ENCODE measurements at regions not wholly inside any gene's neighbourhood (a gene's known extent, or its start where the extent isn't known, plus 50 kb on each side); places are given as distances from the start of the nearest gene placed in this dataset.
A peak's percentile ranks its signal among the peaks of the same experiment; 100 is the strongest.

DNA sequence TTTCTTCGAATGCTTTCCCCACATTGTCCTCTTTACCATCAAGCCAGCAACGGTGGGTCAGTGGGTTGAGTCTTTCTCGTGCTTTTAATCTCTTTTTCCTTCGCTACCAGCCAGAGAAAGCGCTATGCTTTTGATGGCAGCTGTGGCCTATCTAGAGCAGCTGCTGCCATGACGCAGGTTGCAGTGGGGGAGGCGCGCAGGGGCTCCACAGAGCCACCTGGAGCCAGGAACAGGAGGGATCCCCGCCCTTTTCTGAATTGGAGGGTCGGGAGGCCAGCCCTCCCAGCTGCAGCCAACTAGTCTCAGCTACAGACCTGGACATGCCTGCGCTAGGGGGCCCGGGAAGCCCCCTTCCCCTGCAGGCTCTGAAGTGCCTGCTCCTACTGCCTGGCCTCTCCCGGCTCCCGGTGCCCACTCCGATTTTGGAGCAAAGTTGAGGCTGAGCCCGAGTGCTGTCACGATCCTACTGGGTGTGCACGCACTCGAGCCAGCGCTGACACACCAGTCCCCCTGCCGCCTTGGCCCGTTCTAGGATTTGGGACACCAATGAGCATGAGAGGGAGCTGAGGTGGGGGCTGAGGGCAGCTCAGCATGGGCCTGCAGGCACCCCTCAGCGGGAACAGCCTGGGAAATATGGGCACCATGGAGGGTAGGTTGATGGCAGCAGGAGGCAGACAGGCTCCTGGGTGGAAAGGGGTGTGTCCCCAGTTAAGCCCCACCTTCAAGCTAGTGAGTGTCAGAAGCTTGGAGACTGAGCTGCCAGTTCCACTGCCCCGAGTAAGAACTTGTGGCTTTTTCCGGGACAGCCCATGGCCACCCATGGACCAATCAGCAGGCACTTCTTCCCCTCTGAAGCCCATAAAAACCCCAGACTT lies 784.2 kb downstream of the SLC6A15 start:
- no CpG with 5 or more reads among the region's 25 CpGs for WGBS, 2 donors (ENCODE audit: extremely low coverage in 2 of 2, insufficient read length in 2 of 2, insufficient replicate concordance in 1 of 2)
- no peak for DNase-seq (ENCODE audit: low spot score)

DNA sequence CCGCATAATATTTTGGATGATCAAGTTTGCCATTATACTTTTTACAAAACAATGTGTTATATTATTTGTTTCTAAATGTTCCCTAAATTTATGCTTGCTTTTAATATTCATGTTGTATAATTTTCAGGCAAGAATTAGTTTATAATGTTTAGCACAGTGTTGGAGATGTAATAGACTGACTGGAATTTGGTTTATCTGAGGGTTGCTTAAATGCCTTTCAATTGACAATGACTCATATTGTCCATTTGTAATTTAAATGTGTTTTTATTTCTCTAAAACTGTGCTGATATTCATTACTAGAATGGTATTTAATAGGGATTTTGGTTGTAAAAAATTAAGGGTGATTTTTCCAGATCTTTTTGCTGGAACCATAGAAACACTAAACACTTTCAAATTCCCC lies 788.4 kb downstream of the SLC6A15 start:
- Histone ChIP-seq H3K23ac (ENCODE audit: low read depth, low read length, poor library complexity) (no peak overlapping the region), H3K9ac (ENCODE audit: low read depth, low read length, poor library complexity) (no peak overlapping the region), H2BK120ac (ENCODE audit: low read depth, low read length) (no peak overlapping the region), H3K27me3 (ENCODE audit: control insufficient read depth in 3 of 3, insufficient read depth in 3 of 3, low read depth in 1 of 3, low read length in 3 of 3) (no peaks in the 10 kb centered on the region), H3K14ac (ENCODE audit: low read length) (no peak overlapping the region), H3K9me3 (replicated peaks in 1 of 2; ENCODE audit: control insufficient read depth in 2 of 2, insufficient read depth in 1 of 2, low read depth in 1 of 2, low read length in 2 of 2) (no peaks in the 10 kb centered on the region), H3K79me1 (ENCODE audit: low read depth, low read length) (no peaks in the 10 kb centered on the region), H2AFZ (ENCODE audit: low read length) (no peak overlapping the region), H3K4me3 (ENCODE audit: low read length in 2 of 2) (no peak overlapping the region), H2AK5ac (ENCODE audit: low read depth, low read length) (no peak overlapping the region), H3K27ac (replicated peaks; ENCODE audit: low read length) (no peak overlapping the region), H3K4me1 (ENCODE audit: control insufficient read depth in 2 of 2, insufficient read depth in 1 of 2, low read depth in 1 of 2, low read length in 2 of 2) (no peaks in the 10 kb centered on the region), H2BK15ac (ENCODE audit: low read length) (no peak overlapping the region), H3K4me2 (ENCODE audit: insufficient read depth, low read length, poor library complexity, severe bottlenecking) (no peak overlapping the region), H4K91ac (ENCODE audit: low read depth, low read length, poor library complexity) (no peak overlapping the region), H3K18ac (ENCODE audit: low read length) (no peak overlapping the region), H2BK12ac (ENCODE audit: low read length) (no peak overlapping the region), H3K4ac (ENCODE audit: low read length) (no peak overlapping the region), H2BK5ac (ENCODE audit: low read length) (no peak overlapping the region), H3K36me3 (replicated peaks in 1 of 2; ENCODE audit: control insufficient read depth in 2 of 2, insufficient read depth in 2 of 2, low read length in 2 of 2) (no peaks in the 10 kb centered on the region), H4K8ac (ENCODE audit: low read depth, low read length) (no peak overlapping the region)
- WGBS, 2 donors (ENCODE audit: extremely low coverage in 2 of 2, insufficient read length in 2 of 2, insufficient replicate concordance in 1 of 2): no CpG with 5 or more reads among the region's 1 CpG
- no peak for DNase-seq (ENCODE audit: low spot score)

More for the DNA sequence above, 784.2 kb downstream of the SLC6A15 start:
- no peaks in the 10 kb centered on the region for H3K36me3 ChIP-seq (replicated peaks in 1 of 2; ENCODE audit: control insufficient read depth in 2 of 2, insufficient read depth in 2 of 2, low read length in 2 of 2)
- H3K4me3 ChIP-seq (ENCODE audit: low read length in 2 of 2): no peak overlapping the region
- H3K4me1 ChIP-seq (ENCODE audit: control insufficient read depth in 2 of 2, insufficient read depth in 1 of 2, low read depth in 1 of 2, low read length in 2 of 2): no peaks in the 10 kb centered on the region
- H4K8ac ChIP-seq (ENCODE audit: low read depth, low read length): no peak overlapping the region
- H4K91ac ChIP-seq (ENCODE audit: low read depth, low read length, poor library complexity): no peak overlapping the region
- H3K18ac ChIP-seq (ENCODE audit: low read length): peak overlapping the region; percentile 76
- no peaks in the 10 kb centered on the region for H3K79me1 ChIP-seq (ENCODE audit: low read depth, low read length)
- H2BK12ac ChIP-seq (ENCODE audit: low read length): no peak overlapping the region
- H2BK120ac ChIP-seq (ENCODE audit: low read depth, low read length): no peak overlapping the region
- H3K4me2 ChIP-seq (ENCODE audit: insufficient read depth, low read length, poor library complexity, severe bottlenecking): no peak overlapping the region
- peak overlapping the region; percentile 43 for H3K23ac ChIP-seq (ENCODE audit: low read depth, low read length, poor library complexity)
- H2BK15ac ChIP-seq (ENCODE audit: low read length): no peak overlapping the region
- no peak overlapping the region for H3K4ac ChIP-seq (ENCODE audit: low read length)
- peak overlapping the region; percentile 75 for H2BK5ac ChIP-seq (ENCODE audit: low read length)
- peak overlapping the region; percentile 38 for H3K14ac ChIP-seq (ENCODE audit: low read length)
- H3K27ac ChIP-seq (replicated peaks; ENCODE audit: low read length): no peak overlapping the region
- H2AK5ac ChIP-seq (ENCODE audit: low read depth, low read length): no peak overlapping the region
- peak overlapping the region; percentile 72 for H2AFZ ChIP-seq (ENCODE audit: low read length)
- H3K9me3 ChIP-seq (replicated peaks in 1 of 2; ENCODE audit: control insufficient read depth in 2 of 2, insufficient read depth in 1 of 2, low read depth in 1 of 2, low read length in 2 of 2): no peaks in the 10 kb centered on the region
- no peak overlapping the region for H3K9ac ChIP-seq (ENCODE audit: low read depth, low read length, poor library complexity)
- H3K27me3 ChIP-seq (ENCODE audit: control insufficient read depth in 3 of 3, insufficient read depth in 3 of 3, low read depth in 1 of 3, low read length in 3 of 3): no peaks in the 10 kb centered on the region

DNA sequence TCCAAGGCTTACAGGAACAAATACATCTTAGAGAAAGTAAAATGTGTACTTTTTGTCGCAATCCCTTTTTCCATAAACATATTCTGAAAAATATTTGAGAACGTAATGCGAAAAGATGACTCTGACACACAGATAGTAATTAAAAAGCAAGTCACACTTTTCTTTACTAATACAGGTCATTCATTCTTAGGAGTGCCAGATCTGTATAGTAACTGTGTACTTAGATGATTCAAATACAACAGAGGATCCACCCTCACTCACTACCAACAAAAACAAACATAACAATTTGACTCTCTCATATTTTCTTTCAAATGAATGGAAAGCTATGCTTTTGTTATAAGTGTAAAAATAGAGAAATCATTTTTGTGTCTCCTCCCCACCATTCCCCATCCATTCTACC lies 795.4 kb downstream of the SLC6A15 start:
- H2BK5ac ChIP-seq (ENCODE audit: low read length): no peak overlapping the region
- no peak overlapping the region for H3K18ac ChIP-seq (ENCODE audit: low read length)
- H3K9me3 ChIP-seq (replicated peaks in 1 of 2; ENCODE audit: control insufficient read depth in 2 of 2, insufficient read depth in 1 of 2, low read depth in 1 of 2, low read length in 2 of 2): no peaks in the 10 kb centered on the region
- H3K9ac ChIP-seq (ENCODE audit: low read depth, low read length, poor library complexity): no peak overlapping the region
- no peak overlapping the region for H3K4me3 ChIP-seq (ENCODE audit: low read length in 2 of 2)
- no CpG with 5 or more reads among the region's 3 CpGs for WGBS, 2 donors (ENCODE audit: extremely low coverage in 2 of 2, insufficient read length in 2 of 2, insufficient replicate concordance in 1 of 2)
- no peak overlapping the region for H3K14ac ChIP-seq (ENCODE audit: low read length)
- H4K8ac ChIP-seq (ENCODE audit: low read depth, low read length): no peak overlapping the region
- DNase-seq (ENCODE audit: low spot score): no peak
- H3K27me3 ChIP-seq (ENCODE audit: control insufficient read depth in 3 of 3, insufficient read depth in 3 of 3, low read depth in 1 of 3, low read length in 3 of 3): no peaks in the 10 kb centered on the region
- no peak overlapping the region for H3K27ac ChIP-seq (replicated peaks; ENCODE audit: low read length)
- no peak overlapping the region for H2AFZ ChIP-seq (ENCODE audit: low read length)
- H2BK120ac ChIP-seq (ENCODE audit: low read depth, low read length): no peak overlapping the region
- no peak overlapping the region for H2BK15ac ChIP-seq (ENCODE audit: low read length)
- H3K4me1 ChIP-seq (ENCODE audit: control insufficient read depth in 2 of 2, insufficient read depth in 1 of 2, low read depth in 1 of 2, low read length in 2 of 2): no peaks in the 10 kb centered on the region
- H2AK5ac ChIP-seq (ENCODE audit: low read depth, low read length): no peak overlapping the region
- H2BK12ac ChIP-seq (ENCODE audit: low read length): no peak overlapping the region
- H3K4me2 ChIP-seq (ENCODE audit: insufficient read depth, low read length, poor library complexity, severe bottlenecking): no peak overlapping the region
- no peak overlapping the region for H3K4ac ChIP-seq (ENCODE audit: low read length)
- no peak overlapping the region for H3K23ac ChIP-seq (ENCODE audit: low read depth, low read length, poor library complexity)
- no peak overlapping the region for H4K91ac ChIP-seq (ENCODE audit: low read depth, low read length, poor library complexity)
- H3K79me1 ChIP-seq (ENCODE audit: low read depth, low read length): no peaks in the 10 kb centered on the region
- no peaks in the 10 kb centered on the region for H3K36me3 ChIP-seq (replicated peaks in 1 of 2; ENCODE audit: control insufficient read depth in 2 of 2, insufficient read depth in 2 of 2, low read length in 2 of 2)

DNA sequence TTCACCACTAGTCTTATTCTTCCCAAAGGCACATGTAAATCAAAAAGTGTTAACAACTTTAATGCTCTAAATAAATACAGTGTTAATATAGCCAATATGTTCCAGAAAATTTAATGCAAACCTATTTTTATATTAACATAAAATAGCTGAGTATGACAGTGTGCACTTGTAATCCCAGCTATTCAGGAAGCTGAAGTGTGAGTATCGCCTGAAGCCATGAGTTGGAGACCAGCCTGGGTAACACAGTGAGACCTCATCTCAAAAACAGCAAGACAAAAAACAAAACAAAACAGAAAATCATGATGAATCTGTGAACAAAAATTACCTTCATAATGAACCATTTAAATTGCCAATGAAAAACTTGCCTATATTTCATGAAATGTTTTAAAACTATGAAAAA lies 798.9 kb downstream of the SLC6A15 start:
- Histone ChIP-seq H2BK120ac (ENCODE audit: low read depth, low read length) (no peak overlapping the region), H3K18ac (ENCODE audit: low read length) (no peak overlapping the region), H3K36me3 (replicated peaks in 1 of 2; ENCODE audit: control insufficient read depth in 2 of 2, insufficient read depth in 2 of 2, low read length in 2 of 2) (no peaks in the 10 kb centered on the region), H3K27ac (replicated peaks; ENCODE audit: low read length) (no peak overlapping the region), H4K91ac (ENCODE audit: low read depth, low read length, poor library complexity) (no peak overlapping the region), H3K4me2 (ENCODE audit: insufficient read depth, low read length, poor library complexity, severe bottlenecking) (no peak overlapping the region), H2BK15ac (ENCODE audit: low read length) (no peak overlapping the region), H2BK5ac (ENCODE audit: low read length) (no peak overlapping the region), H3K9ac (ENCODE audit: low read depth, low read length, poor library complexity) (no peak overlapping the region), H2AFZ (ENCODE audit: low read length) (no peak overlapping the region), H3K27me3 (ENCODE audit: control insufficient read depth in 3 of 3, insufficient read depth in 3 of 3, low read depth in 1 of 3, low read length in 3 of 3) (no peaks in the 10 kb centered on the region), H3K23ac (ENCODE audit: low read depth, low read length, poor library complexity) (no peak overlapping the region), H3K4me3 (ENCODE audit: low read length in 2 of 2) (no peak overlapping the region), H2AK5ac (ENCODE audit: low read depth, low read length) (no peak overlapping the region), H3K79me1 (ENCODE audit: low read depth, low read length) (no peaks in the 10 kb centered on the region), H3K4ac (ENCODE audit: low read length) (no peak overlapping the region), H3K9me3 (replicated peaks in 1 of 2; ENCODE audit: control insufficient read depth in 2 of 2, insufficient read depth in 1 of 2, low read depth in 1 of 2, low read length in 2 of 2) (no peaks in the 10 kb centered on the region), H4K8ac (ENCODE audit: low read depth, low read length) (no peak overlapping the region), H2BK12ac (ENCODE audit: low read length) (no peak overlapping the region), H3K14ac (ENCODE audit: low read length) (no peak overlapping the region), H3K4me1 (ENCODE audit: control insufficient read depth in 2 of 2, insufficient read depth in 1 of 2, low read depth in 1 of 2, low read length in 2 of 2) (no peaks in the 10 kb centered on the region)
- no peak for DNase-seq (ENCODE audit: low spot score)
- WGBS, 2 donors (ENCODE audit: extremely low coverage in 2 of 2, insufficient read length in 2 of 2, insufficient replicate concordance in 1 of 2): no CpG with 5 or more reads among the region's 1 CpG

Measured in neuronal stem cell (in vitro differentiated cells).